GM04503 (cell line): ENCODE measurements at regions not wholly inside any gene's neighbourhood (a gene's known extent, or its start where the extent isn't known, plus 50 kb on each side); places are given as distances from the start of the nearest gene placed in this dataset.
"Not testable (repeated sequence)": the region's sequence is repeated elsewhere in the genome, so short reads cannot be mapped to it uniquely, and the experiment has no call there.

ENCODE experiments used
- DNase-seq: peaks from one replicate; pipeline ENCODE4 v3.0.0-alpha.2; 2012; ENCODE audit warnings: low read depth

DNA sequence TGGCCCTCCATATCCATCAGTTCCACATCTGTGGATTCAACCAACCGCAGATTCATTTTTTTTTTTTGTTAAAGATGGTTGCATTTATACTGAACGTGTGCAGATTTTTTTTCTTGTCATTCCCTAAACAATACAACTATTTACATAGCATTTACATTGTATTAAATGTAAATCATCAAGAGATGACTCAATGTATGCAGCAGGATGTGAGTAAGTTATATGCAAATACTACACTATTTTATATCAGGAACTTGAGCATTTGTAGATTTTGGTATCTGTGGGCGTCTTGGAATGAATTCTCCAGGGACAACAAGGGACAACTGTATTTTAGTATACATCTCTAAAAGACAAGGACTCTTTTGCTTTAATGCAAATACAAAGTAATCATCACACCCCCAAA lies 299.2 kb upstream of the ZNF608 start:
- no peak for DNase-seq

DNA sequence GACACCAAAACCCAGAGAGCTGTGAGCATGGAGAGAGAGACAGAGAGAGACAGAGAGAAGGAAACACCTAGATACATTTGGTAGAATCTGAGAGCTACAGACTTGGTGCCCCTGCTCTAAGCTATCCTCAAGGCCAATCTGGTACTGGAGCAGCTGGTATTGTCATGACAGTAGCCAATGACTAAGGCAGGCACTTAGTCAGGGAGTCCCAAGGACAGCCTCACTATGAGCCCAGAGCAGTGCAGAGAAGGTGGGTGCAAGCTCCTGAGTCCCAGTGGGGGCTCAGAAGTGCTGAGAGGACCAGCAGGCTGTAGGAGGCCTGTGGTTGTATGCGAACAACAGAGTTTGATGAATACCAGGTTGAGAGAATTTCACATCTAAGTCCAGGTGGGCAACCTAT lies 300.4 kb upstream of the ZNF608 start:
- DNase-seq: no peak

DNA sequence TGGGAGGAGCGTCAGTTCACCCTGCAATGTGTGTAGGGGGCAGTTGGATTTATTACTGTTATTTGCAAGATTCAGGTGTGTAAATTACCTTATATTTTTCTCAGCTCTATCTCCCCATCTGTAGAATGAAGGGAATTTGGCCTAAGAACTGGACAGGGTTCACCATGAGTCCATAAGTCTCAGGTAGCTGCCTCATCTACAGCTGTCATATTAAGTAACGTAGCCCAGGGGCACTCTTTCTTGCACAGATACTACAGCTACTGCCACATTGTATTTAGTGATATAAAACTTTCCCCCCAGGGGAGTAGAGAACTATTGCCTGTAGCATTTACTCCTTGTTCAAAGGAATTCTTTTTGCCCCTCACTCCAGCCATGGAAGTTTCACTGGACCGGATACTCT lies 301.4 kb upstream of the ZNF608 start:
- DNase-seq: no peak

DNA sequence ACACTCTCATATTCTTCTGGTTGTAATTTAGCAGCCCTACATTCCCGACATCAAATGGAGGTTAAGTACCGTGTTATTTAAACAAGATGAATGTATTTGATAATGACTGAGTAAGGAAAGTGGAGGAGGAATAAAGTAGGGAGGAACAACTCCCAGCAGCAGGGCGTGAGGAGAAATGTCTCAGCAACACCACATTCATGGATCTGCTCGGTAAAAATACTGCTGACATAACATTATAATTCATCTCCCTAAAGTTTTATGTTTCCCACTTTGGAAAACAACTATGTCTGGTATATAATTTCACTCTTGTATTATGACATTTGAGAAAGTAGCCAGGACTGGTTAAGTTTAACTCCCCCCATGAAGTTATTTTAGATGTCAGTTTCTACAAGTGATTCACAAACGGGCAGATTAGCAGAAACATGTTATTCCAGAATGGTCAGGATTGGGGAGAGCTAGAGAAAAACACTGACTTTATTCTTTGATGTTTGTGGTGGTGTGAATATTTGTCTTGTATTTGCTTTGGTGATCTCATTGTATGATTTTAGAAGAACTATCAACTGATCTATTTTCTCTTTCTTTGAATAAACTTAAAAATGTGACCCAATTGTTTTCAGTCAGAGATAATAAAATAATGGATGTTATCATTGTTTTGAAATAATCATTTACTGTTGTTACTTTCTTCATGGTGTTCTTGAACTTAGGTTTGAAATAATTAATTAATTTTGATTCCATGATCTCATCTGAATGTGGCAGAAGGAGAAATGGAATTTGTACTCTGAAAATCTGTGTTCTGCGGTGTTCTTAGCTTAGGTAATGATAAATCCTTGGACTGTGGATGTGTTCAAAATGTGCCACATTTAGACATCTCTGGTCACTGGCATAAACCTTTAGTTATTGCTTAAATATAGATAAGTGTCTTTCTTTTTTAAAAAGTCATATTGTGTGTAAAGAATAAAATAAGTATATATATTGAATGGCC lies 303.6 kb upstream of the ZNF608 start:
- DNase-seq: no peak

DNA sequence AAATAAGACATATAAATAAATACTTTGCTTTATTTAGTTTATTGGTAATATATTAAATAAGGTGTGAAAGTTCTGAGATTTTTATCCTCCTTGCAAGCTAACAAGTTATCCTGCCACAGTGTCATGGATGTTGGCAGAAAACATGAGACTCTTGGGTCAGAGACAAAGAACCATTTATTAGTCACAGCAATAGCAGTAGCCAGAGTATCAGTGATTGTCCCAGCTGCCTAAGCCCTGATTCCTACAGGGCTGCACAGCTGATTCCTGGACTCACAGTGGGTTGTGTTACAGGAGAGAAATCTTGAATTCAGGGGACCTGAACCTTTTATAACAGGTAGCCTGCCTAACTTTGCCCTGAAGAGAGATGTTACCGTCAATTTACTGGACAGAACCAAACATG lies 304.5 kb upstream of the ZNF608 start:
- no peak for DNase-seq

DNA sequence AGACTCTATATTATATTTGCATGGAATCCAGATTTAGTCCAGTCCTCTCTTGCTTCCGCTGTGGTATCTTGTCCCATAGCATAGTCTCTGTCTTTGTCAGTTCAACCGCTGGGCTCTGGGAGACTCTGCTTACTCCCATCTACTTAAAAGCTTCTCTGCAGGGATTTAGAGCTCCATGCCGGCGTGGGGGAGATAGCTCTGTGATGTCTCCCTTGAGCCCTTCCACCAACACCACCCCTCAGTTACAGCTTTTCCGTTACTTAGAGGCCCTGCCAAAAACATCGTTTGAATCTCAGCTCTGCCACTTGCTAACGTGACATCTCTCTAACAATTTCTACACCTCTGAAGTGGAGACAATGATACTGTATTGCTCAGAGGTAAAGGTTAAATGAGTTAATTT lies 306.1 kb upstream of the ZNF608 start:
- DNase-seq: no peak

DNA sequence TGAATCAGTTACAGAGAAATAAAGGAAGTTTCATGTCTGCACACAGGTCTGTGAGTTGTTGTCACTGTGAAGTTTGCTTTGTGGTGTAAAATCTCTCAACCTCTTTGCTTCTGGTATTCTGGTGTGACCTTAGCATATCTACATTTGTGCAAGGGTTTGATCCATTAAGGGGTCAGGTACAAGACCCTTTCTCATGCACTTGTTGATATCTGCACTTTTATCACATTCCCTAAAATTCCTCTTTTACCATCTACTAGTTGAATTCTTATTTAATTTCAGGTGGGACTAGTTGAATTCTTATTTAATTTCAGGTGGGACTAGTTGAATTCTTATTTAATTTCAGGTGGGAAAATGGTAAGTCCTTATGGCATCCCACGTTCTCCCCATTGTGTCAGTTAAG lies 306.7 kb upstream of the ZNF608 start:
- DNase-seq: no peak

DNA sequence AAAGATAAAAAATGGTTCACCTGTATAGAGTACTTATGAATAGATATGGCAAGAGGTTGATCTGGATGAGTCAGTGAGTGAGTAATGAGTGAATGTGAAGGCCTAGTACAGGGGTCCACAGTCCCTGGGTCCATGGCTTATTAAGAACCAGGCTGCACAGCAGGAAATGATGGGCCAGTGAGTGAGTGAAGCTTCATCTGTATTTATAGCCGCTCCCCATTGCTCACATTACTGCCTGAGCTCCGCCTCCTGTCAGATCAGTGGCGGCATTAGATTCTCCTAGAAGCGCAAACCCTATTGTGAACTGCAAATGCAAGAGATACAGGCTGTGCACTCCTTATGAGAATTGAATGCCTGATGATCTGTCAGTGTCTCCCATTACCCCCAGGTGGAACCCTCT lies 307.7 kb upstream of the ZNF608 start:
- DNase-seq: no peak

DNA sequence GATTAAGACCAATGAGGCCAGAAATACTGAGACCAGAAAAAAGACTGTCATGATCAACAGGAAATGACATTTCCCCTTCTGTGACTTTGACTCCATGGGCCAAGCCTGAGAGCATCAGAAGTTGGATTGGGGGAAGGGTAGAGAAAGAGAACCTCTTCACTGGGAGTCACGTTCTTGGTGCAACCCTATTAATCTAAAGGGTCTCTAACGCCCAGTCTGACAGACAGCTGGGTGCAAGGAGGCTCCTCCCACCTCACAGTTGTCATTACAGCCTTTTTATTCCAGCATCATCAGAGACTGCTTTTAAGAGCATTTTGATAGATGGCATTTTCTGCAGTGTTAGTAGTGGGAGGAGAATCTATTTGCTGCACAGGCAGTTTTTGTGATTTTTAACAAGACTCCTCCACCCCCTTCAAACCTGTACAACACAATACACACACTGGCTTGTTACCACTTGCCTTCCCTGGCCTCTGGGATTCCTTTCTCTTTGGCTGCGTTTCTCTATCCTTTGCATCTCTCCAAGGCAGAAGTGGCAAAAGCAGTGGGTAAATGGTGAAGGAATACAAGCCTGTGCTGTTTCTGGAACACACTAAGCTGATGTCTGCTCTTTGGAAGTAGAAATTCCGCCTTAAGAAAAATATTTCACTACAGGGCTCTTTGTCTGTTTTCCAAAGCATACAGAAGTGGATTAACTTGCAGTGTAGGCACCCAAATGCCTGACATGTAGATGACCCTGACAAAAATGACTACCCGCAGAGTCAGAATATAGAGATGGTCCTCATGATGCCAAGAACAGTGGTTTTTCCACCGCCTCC lies 310.4 kb upstream of the ZNF608 start:
- DNase-seq: no peak

DNA sequence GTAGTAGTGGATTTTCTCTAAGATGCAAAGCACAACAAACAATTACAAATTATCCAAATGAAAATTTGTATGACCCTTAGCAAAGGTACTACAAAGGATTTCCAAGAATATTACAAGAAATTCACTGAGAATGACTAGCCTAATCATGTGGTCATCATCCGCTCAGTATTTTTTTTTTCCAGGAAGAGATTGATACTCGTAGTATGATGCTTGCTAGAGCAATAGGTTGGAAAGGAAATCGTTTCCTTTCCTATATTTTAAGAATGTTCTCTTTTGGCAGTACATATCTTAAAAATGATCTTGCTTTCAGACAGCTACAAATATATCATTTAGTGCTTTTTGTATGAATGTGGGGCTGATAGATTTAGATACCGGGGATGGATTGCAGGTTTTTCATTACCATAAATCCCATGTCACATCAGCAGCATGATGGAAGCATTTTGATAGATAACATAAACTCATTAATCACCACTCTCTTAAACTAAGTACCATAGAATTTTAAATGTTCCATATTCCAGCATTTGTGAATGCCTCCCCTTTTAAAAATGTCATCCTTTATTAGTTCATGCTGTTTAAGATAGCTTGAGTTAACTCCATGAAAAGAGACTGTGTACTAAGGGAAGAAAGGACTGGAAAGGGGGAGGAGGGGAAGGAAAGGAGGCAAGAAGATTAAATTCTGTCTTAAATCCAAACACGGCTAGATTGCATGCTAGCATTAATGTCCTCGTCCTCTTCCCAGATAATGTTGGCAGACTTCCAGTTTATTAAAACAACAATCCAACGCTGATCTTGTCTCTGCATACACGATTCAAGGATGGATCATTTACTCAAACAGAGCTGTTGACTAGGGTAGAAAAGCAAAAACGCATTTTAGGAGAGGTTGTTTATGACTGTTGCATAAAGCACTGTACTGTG lies 311.7 kb upstream of the ZNF608 start:
- DNase-seq: no peak

DNA sequence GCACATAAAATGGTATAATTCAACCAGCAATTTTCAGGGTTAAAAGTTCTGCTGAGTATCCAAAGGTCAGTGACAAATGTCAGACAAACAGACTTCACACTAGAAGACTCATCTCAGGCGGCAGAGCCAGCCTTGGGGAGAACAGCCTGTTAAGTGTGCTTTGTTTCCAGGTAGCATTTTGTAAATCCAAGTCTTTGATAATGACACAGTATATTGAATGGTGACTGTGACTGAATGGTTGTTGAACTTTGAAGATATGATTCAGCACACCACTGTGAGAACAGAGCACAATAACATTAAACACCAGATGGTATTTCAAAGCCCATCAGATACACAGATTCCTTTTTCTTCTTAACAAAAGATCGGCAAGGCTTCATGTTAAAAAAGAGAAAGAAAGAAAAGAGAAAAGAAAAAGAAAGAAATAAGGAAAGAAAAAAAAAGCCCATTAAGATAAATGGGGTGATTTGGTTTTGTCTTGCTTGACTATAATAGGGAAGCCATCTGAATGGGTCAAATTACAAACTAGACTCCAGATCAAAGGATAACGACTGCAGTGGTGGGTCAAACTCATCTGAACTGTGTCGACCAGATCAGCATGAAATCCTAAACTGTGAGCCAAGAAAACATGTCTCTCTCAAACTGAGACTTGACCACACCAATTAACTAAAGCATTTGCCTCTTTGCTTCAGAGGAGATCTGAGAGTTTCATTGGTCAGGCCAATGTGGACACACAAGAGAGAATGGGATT lies 313.0 kb upstream of the ZNF608 start:
- DNase-seq: no peak

DNA sequence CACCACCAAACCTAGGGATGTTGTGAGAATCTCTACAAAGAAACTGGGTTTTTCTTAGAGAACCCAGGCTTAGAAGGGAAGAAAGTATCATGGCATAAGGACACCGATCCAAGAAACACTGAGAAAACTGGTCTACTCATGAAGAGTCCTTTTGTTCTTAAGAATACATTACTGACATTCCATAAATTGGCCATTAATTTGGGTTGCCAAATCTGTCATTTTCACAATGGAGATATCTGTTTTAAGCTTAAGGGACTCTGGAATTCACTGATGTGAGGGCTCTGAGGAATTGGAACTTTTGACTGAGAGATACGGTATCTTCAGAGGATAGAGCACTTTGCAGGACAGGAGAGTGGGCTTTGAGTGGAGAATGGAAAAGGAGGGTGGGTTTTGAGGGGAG lies 315.3 kb upstream of the ZNF608 start:
- no peak for DNase-seq

DNA sequence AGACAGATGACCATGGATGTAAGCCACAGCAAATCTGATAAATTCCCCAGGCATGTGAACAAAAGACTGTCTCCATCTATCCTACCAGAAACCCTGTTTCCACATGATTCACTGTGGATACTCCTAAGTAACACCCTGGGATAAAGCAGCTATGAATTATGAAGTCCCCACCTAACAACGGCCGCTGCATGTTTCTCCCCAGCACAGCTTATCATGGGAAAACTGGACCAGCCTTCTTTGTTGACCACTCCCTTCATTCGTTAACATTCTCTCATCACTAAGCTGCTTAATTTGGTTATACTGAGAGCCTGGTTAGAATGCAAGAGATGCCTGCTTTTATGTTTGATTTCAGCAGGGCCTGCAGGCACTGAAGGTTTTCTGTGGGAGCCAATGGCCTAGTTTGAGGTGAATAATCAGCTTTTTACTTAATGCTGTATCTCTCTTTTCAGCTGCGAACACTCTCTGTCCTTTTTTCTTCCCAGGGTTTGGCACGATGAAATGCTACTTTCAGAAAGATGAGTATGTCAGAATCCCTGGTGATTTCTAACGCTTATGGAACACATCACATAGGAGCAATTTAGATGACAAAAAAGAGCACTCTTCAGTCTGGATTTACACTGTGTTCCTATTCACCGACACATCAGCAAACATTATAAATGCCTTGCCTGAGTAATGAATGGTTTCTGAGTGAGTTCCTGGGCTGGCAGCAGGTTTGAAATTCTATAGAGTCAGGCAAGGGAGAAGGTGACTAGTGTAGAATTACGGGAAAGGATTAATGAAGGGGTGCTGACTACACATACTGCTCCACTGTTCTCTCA lies 318.4 kb upstream of the ZNF608 start:
- no peak for DNase-seq

DNA sequence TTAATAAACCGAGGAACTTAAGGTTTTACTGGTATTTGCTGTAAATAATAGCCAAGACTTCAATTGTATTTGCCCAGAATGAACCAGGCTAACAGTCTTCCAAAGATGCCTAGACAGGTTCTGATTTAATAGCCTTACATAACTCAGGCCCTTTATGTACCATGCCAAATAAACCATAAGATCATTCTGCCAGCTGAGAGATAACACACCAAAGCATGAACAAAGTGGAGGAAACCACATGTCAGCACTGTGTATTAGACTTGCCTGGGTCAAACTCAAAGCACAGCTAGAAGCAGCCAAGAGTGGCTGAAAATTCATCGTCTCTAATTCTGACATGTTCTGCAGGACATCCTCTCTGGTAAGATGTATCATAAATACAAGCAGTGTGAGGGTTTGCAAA lies 319.3 kb upstream of the ZNF608 start:
- no peak for DNase-seq

DNA sequence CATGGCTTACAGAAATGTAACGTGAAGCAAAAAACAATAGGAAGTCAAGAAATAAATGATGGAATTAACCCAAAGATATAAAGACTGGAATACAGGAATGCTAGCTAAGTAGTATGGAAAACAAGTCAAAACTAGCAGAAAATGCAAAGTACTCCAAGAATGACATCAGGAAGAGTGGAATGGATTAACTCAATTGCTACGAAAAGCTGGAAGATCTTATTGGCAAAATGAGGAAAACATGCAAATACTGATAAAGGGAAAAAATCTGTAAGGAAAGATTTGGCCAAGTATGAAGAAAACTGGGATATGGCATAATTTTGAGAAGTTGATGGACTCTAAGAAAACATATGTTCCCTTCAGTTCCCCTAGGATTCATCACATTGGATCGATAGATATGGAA lies 324.5 kb upstream of the ZNF608 start:
- DNase-seq: no peak

DNA sequence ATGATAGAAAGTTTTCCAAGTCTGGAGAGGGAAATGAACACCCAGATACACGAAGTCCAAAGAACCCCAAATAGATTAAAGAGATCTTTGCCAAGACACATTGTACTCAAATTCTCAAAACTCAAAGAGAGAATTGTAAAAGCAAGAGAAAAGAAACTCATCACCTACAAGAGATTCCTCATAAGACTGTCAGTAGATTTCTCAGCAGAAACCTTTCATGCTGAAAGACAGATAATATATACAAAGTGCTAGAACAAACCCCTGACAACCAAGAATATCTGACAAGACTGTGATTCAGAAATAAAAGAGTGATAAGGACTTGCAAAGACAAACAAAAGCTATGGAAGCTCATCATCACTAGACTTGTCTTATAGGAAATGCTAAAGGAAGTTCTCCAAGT lies 326.7 kb upstream of the ZNF608 start:
- DNase-seq: no peak

DNA sequence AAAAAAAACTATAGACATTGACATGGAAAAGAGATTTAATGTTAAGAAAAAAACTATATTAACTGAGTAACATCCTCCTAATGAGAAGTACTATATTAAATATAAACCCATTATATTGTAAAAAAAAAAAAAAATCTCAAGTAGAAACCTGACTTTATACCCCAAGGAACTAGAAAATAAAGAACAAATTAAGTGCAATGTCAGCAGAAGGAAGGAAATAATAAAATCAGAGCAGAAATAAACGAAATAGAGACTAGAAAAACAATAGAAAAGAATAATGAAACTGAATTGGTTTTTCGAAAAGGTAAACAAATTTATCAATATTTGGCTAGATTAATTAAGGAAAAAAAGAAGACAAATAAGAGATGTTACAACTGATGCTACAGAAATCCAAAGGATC lies 329.1 kb upstream of the ZNF608 start:
- DNase-seq: no peak

DNA sequence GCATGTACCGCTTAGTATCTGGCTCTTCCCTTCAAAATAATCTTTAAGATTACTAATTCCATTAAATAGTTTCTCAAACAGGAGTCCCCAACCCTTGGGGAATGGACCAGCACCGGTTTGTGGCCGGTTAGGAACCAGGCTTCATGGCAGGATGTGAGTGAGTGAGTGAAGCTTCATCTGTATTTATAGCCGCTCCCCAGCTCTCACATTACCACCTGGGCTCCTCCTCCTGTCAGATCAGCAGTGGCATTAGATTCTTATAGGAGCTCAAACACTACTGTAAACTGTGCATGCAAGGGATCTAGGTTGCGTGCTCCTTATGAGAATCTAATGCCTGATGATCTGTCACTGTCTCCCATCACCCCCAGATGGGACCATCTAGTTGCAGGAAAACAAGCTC lies 332.6 kb upstream of the ZNF608 start:
- DNase-seq: not testable (repeated sequence)

DNA sequence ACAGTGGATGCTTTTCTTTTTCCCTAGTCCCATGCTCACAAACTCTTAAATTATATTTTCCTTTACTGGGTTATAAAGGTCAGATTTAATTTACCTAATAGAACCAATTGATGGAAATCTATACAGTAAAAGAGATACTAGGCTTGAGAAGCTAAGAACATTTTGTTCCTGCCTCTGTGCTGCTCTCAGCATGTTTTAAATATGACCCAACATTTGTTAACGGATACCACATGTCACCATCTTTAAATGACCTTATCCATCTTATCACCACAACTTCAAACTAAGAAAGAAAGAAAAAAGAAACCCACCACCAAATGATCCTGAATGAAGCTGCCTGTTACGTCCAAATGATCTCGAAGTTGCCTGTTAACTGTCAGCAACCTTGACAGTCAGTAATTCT lies 334.7 kb upstream of the ZNF608 start:
- DNase-seq: no peak

DNA sequence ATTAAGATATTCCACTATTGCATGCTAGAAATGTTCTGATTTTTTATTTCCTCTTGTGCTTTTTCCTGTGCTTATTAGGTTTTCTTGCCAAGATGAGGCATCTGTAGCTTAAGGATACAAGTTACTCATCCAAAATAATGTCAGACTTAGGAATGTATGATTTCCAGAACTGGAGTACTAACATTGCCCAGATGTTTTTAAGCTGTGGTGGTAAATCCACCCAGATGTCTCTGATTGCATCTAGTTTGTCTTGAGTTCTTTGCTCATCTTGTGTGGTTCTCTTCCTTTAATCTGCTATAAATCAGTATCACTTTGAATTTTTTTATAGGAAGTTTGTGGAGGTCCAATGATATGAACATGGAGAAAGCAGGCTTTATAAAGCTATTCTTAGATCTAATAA lies 337.5 kb upstream of the ZNF608 start:
- peak; percentile 79 for DNase-seq
